ENCODE measurements at regions not wholly inside any gene's neighbourhood (a gene's known extent, or its start where the extent isn't known, plus 50 kb on each side); places are given as distances from the start of the nearest gene placed in this dataset.
"Not testable (repeated sequence)": the region's sequence is repeated elsewhere in the genome, so short reads cannot be mapped to it uniquely, and the experiment has no call there.

GRCh38 chrX:46234775-46235174, 310.4 kb downstream of the ZNF674 start:
- Histone ChIP-seq H3K4me2 (ENCODE audit: low read length) (no peak overlapping the region), H3K27ac (ENCODE audit: low read depth, low read length, poor library complexity, severe bottlenecking) (no peak overlapping the region), H4K20me1 (ENCODE audit: insufficient read depth, low read length) (no peaks in the 10 kb centered on the region), H3K9me2 (ENCODE audit: low read depth, low read length) (no peaks in the 10 kb centered on the region), H2AFZ (ENCODE audit: low read length) (no peak overlapping the region), H3K9ac (ENCODE audit: low read length) (no peak overlapping the region), H3F3A (ENCODE audit: insufficient read depth, low read length) (no peaks in the 10 kb centered on the region), H3K27me3 (ENCODE audit: insufficient read depth, low read length) (no peaks in the 10 kb centered on the region), H3K4me3 (ENCODE audit: low read depth, low read length, poor library complexity, severe bottlenecking) (no peak overlapping the region), H3K4me1 (ENCODE audit: insufficient read depth, low read length, severe bottlenecking) (no peaks in the 10 kb centered on the region), H3K36me3 (ENCODE audit: insufficient read depth, low read length) (no peaks in the 10 kb centered on the region), H3K9me3 (ENCODE audit: low read length) (no peaks in the 10 kb centered on the region), H3K79me2 (ENCODE audit: insufficient read depth, low read length) (no peaks in the 10 kb centered on the region)
- TF ChIP-seq CTCF (IDR thresholded peaks at IDR 0.05; ENCODE audit: low read length) (no peak), EZH2 (IDR thresholded peaks at IDR 0.05; ENCODE audit: borderline replicate concordance, low read length) (no peak)

- H3K9me2 ChIP-seq (ENCODE audit: low read depth, low read length): no peaks in the 10 kb centered on the region
- H3K4me2 ChIP-seq (ENCODE audit: low read length): no peak overlapping the region
- no peak overlapping the region for H2AFZ ChIP-seq (ENCODE audit: low read length)
- H3K4me3 ChIP-seq (ENCODE audit: low read depth, low read length, poor library complexity, severe bottlenecking): no peak overlapping the region
- TF ChIP-seq EZH2 (IDR thresholded peaks at IDR 0.05; ENCODE audit: borderline replicate concordance, low read length) (no peak), CTCF (IDR thresholded peaks at IDR 0.05; ENCODE audit: low read length) (no peak)
- no peaks in the 10 kb centered on the region for H3K27me3 ChIP-seq (ENCODE audit: insufficient read depth, low read length)
- no peaks in the 10 kb centered on the region for H4K20me1 ChIP-seq (ENCODE audit: insufficient read depth, low read length)
- H3K4me1 ChIP-seq (ENCODE audit: insufficient read depth, low read length, severe bottlenecking): no peaks in the 10 kb centered on the region
- no peaks in the 10 kb centered on the region for H3K9me3 ChIP-seq (ENCODE audit: low read length)
- no peaks in the 10 kb centered on the region for H3K79me2 ChIP-seq (ENCODE audit: insufficient read depth, low read length)
- no peak overlapping the region for H3K27ac ChIP-seq (ENCODE audit: low read depth, low read length, poor library complexity, severe bottlenecking)
- no peaks in the 10 kb centered on the region for H3K36me3 ChIP-seq (ENCODE audit: insufficient read depth, low read length)
- H3F3A ChIP-seq (ENCODE audit: insufficient read depth, low read length): no peaks in the 10 kb centered on the region
- H3K9ac ChIP-seq (ENCODE audit: low read length): no peak overlapping the region
Observed at GRCh38 chrX:46228389-46228788, 316.8 kb downstream of the ZNF674 start.

GRCh38 chrX:46226422-46226821, 318.8 kb downstream of the ZNF674 start:
- Histone ChIP-seq H3K9me3 (ENCODE audit: low read length) (no peaks in the 10 kb centered on the region), H3K4me2 (ENCODE audit: low read length) (no peak overlapping the region), H3K27me3 (ENCODE audit: insufficient read depth, low read length) (no peaks in the 10 kb centered on the region), H2AFZ (ENCODE audit: low read length) (no peak overlapping the region), H3K4me1 (ENCODE audit: insufficient read depth, low read length, severe bottlenecking) (no peaks in the 10 kb centered on the region), H3K9ac (ENCODE audit: low read length) (no peak overlapping the region), H3K9me2 (ENCODE audit: low read depth, low read length) (no peaks in the 10 kb centered on the region), H3K27ac (ENCODE audit: low read depth, low read length, poor library complexity, severe bottlenecking) (no peak overlapping the region), H3K79me2 (ENCODE audit: insufficient read depth, low read length) (no peaks in the 10 kb centered on the region), H4K20me1 (ENCODE audit: insufficient read depth, low read length) (no peaks in the 10 kb centered on the region), H3F3A (ENCODE audit: insufficient read depth, low read length) (no peaks in the 10 kb centered on the region), H3K36me3 (ENCODE audit: insufficient read depth, low read length) (no peaks in the 10 kb centered on the region), H3K4me3 (ENCODE audit: low read depth, low read length, poor library complexity, severe bottlenecking) (no peak overlapping the region)
- TF ChIP-seq CTCF (IDR thresholded peaks at IDR 0.05; ENCODE audit: low read length) (no peak), EZH2 (IDR thresholded peaks at IDR 0.05; ENCODE audit: borderline replicate concordance, low read length) (no peak)

GRCh38 chrX:46223499-46223898, 321.7 kb downstream of the ZNF674 start:
- H3K27ac ChIP-seq (ENCODE audit: low read depth, low read length, poor library complexity, severe bottlenecking); H3K9me2 ChIP-seq (ENCODE audit: low read depth, low read length); H3K79me2 ChIP-seq (ENCODE audit: insufficient read depth, low read length); H3K4me3 ChIP-seq (ENCODE audit: low read depth, low read length, poor library complexity, severe bottlenecking); H3F3A ChIP-seq (ENCODE audit: insufficient read depth, low read length); H3K4me2 ChIP-seq (ENCODE audit: low read length); H3K36me3 ChIP-seq (ENCODE audit: insufficient read depth, low read length); H3K4me1 ChIP-seq (ENCODE audit: insufficient read depth, low read length, severe bottlenecking); H3K9ac ChIP-seq (ENCODE audit: low read length); H2AFZ ChIP-seq (ENCODE audit: low read length); H3K27me3 ChIP-seq (ENCODE audit: insufficient read depth, low read length); H3K9me3 ChIP-seq (ENCODE audit: low read length); H4K20me1 ChIP-seq (ENCODE audit: insufficient read depth, low read length): not testable (repeated sequence)

Data from OCI-LY1 (cell line).